ENCODE measurements at regions not wholly inside any gene's neighbourhood (a gene's known extent, or its start where the extent isn't known, plus 50 kb on each side); places are given as distances from the start of the nearest gene placed in this dataset.

DNA sequence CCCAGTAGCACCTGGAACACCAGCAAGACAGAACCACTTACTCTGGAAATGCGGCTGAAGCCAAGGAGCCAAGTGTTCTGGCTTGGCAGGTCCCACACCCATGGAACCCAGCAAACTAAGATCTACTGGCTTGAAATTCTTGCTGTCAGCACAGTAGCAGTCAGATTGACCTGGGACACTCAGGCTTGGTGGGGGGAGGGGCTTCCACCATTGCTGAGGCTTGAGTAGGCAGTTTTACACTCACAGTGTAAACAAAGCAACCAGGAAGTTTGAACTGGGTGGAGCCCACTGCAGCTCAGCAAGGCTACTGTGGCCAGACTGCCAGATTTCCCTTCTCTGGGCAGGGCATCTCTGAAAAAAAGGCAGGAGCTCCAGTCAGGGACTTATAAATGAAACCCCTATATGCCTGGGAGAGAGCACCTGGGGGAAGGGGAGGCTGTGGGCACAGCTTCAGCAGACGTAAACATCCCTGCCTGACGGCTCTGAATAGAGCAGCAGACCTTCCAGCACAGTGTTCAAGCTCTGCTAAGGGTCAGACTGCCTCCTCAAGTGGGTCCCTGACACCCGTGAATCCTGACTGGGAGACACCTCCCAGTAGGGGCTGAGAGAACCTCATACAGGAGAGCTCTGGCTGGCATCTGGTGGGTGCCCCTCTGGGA lies 121.2 kb downstream of the MTERF1 start:
- TF ChIP-seq CTCF (tag by site-specific recombination; IDR thresholded peaks at IDR 0.05) (no peak), ZNF571 (tag by site-specific recombination; IDR thresholded peaks at IDR 0.05) (no peak), ZNF114 (tag by site-specific recombination; IDR thresholded peaks at IDR 0.05) (no peak), REST (tag by site-specific recombination; IDR thresholded peaks at IDR 0.05) (no peak), KLF1 (tag by site-specific recombination; IDR thresholded peaks at IDR 0.05) (no peak), ZNF274 (IDR thresholded peaks at IDR 0.05; ENCODE audit: low read length) (no peak), ZNF274 (tag by site-specific recombination; IDR thresholded peaks at IDR 0.05; ENCODE audit: borderline replicate concordance) (no peak), ZNF560 (tag by site-specific recombination; IDR thresholded peaks at IDR 0.05; ENCODE audit: borderline replicate concordance) (no peak)
- TF ChIP-seq, protein P1, sequence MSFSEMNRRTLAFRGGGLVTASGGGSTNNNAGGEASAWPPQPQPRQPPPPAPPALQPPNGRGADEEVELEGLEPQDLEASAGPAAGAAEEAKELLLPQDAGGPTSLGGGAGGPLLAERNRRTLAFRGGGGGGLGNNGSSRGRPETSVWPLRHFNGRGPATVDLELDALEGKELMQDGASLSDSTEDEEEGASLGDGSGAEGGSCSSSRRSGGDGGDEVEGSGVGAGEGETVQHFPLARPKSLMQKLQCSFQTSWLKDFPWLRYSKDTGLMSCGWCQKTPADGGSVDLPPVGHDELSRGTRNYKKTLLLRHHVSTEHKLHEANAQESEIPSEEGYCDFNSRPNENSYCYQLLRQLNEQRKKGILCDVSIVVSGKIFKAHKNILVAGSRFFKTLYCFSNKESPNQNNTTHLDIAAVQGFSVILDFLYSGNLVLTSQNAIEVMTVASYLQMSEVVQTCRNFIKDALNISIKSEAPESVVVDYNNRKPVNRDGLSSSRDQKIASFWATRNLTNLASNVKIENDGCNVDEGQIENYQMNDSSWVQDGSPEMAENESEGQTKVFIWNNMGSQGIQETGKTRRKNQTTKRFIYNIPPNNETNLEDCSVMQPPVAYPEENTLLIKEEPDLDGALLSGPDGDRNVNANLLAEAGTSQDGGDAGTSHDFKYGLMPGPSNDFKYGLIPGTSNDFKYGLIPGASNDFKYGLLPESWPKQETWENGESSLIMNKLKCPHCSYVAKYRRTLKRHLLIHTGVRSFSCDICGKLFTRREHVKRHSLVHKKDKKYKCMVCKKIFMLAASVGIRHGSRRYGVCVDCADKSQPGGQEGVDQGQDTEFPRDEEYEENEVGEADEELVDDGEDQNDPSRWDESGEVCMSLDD (tag by site-specific recombination; IDR thresholded peaks at IDR 0.05): no peak
- TF ChIP-seq, protein P2, sequence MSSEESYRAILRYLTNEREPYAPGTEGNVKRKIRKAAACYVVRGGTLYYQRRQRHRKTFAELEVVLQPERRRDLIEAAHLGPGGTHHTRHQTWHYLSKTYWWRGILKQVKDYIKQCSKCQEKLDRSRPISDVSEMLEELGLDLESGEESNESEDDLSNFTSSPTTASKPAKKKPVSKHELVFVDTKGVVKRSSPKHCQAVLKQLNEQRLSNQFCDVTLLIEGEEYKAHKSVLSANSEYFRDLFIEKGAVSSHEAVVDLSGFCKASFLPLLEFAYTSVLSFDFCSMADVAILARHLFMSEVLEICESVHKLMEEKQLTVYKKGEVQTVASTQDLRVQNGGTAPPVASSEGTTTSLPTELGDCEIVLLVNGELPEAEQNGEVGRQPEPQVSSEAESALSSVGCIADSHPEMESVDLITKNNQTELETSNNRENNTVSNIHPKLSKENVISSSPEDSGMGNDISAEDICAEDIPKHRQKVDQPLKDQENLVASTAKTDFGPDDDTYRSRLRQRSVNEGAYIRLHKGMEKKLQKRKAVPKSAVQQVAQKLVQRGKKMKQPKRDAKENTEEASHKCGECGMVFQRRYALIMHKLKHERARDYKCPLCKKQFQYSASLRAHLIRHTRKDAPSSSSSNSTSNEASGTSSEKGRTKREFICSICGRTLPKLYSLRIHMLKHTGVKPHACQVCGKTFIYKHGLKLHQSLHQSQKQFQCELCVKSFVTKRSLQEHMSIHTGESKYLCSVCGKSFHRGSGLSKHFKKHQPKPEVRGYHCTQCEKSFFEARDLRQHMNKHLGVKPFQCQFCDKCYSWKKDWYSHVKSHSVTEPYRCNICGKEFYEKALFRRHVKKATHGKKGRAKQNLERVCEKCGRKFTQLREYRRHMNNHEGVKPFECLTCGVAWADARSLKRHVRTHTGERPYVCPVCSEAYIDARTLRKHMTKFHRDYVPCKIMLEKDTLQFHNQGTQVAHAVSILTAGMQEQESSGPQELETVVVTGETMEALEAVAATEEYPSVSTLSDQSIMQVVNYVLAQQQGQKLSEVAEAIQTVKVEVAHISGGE (tag by site-specific recombination; conservative IDR thresholded peaks at IDR 0.05; ENCODE audit: low read depth): no peak
- TF ChIP-seq, protein P3, sequence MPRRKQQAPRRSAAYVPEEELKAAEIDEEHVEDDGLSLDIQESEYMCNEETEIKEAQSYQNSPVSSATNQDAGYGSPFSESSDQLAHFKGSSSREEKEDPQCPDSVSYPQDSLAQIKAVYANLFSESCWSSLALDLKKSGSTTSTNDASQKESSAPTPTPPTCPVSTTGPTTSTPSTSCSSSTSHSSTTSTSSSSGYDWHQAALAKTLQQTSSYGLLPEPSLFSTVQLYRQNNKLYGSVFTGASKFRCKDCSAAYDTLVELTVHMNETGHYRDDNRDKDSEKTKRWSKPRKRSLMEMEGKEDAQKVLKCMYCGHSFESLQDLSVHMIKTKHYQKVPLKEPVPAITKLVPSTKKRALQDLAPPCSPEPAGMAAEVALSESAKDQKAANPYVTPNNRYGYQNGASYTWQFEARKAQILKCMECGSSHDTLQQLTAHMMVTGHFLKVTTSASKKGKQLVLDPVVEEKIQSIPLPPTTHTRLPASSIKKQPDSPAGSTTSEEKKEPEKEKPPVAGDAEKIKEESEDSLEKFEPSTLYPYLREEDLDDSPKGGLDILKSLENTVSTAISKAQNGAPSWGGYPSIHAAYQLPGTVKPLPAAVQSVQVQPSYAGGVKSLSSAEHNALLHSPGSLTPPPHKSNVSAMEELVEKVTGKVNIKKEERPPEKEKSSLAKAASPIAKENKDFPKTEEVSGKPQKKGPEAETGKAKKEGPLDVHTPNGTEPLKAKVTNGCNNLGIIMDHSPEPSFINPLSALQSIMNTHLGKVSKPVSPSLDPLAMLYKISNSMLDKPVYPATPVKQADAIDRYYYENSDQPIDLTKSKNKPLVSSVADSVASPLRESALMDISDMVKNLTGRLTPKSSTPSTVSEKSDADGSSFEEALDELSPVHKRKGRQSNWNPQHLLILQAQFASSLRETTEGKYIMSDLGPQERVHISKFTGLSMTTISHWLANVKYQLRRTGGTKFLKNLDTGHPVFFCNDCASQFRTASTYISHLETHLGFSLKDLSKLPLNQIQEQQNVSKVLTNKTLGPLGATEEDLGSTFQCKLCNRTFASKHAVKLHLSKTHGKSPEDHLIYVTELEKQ (tag by site-specific recombination; IDR thresholded peaks at IDR 0.05; ENCODE audit: borderline replicate concordance): no peak
